GM18502 (cell line): ENCODE measurements at regions not wholly inside any gene's neighbourhood (a gene's known extent, or its start where the extent isn't known, plus 50 kb on each side); places are given as distances from the start of the nearest gene placed in this dataset.
"Not testable (repeated sequence)": the region's sequence is repeated elsewhere in the genome, so short reads cannot be mapped to it uniquely, and the experiment has no call there.

Source experiments
- ATAC-seq: cut with Tn5 transposase; IDR thresholded peaks from one replicate; pipeline ENCODE4 v1.9.1; 2021; ENCODE audit warnings: mild to moderate bottlenecking; ENCODE audit not compliant: unreplicated experiment, poor library complexity

- ATAC-seq, result not testable (repeated sequence)
These were observed 178.5 kb downstream of the NPIPB11 start for GRCh38 chr16:29227751-29228663.

GRCh38 chr16:29226782-29227181 lies 179.7 kb downstream of the NPIPB11 start:
- ATAC-seq, result no peak

- ATAC-seq, result not testable (repeated sequence)
These were observed 181.8 kb downstream of the NPIPB11 start for GRCh38 chr16:29224675-29225074.

GRCh38 chr16:29222615-29223014 lies 183.9 kb downstream of the NPIPB11 start:
- not testable (repeated sequence) for ATAC-seq

GRCh38 chr16:29222008-29222407 lies 184.5 kb downstream of the NPIPB11 start:
- ATAC-seq, result not testable (repeated sequence)

- ATAC-seq, result not testable (repeated sequence)
These were observed 185.1 kb downstream of the NPIPB11 start for GRCh38 chr16:29221281-29221955.

- ATAC-seq, result not testable (repeated sequence)
These were observed 185.8 kb downstream of the NPIPB11 start for GRCh38 chr16:29220647-29221191.

- ATAC-seq, result not testable (repeated sequence)
These were observed 186.4 kb downstream of the NPIPB11 start for GRCh38 chr16:29219966-29220646.

GRCh38 chr16:29219562-29219961 lies 186.9 kb downstream of the NPIPB11 start:
- ATAC-seq, result not testable (repeated sequence)

- not testable (repeated sequence) for ATAC-seq
These were observed 187.9 kb downstream of the NPIPB11 start for GRCh38 chr16:29218649-29219048.

- ATAC-seq, result not testable (repeated sequence)
These were observed 188.3 kb downstream of the NPIPB11 start for GRCh38 chr16:29218171-29218570.

- not testable (repeated sequence) for ATAC-seq
These were observed 188.8 kb downstream of the NPIPB11 start for GRCh38 chr16:29217752-29218126.

GRCh38 chr16:29217104-29217751 lies 189.3 kb downstream of the NPIPB11 start:
- ATAC-seq, result not testable (repeated sequence)

- not testable (repeated sequence) for ATAC-seq
These were observed 192.7 kb downstream of the NPIPB11 start for GRCh38 chr16:29213770-29214169.

GRCh38 chr16:29213251-29213650 lies 193.3 kb downstream of the NPIPB11 start:
- not testable (repeated sequence) for ATAC-seq

GRCh38 chr16:29212084-29213027 lies 194.2 kb downstream of the NPIPB11 start:
- not testable (repeated sequence) for ATAC-seq

GRCh38 chr16:29211456-29211855 lies 195.1 kb downstream of the NPIPB11 start:
- ATAC-seq, result not testable (repeated sequence)

- ATAC-seq, result not testable (repeated sequence)
These were observed 196.0 kb downstream of the NPIPB11 start for GRCh38 chr16:29210299-29211150.
